Upper lobe of left lung (tissue), 4 donors: ENCODE measurements at regions not wholly inside any gene's neighbourhood (a gene's known extent, or its start where the extent isn't known, plus 50 kb on each side); places are given as distances from the start of the nearest gene placed in this dataset.

Experiments used
- CTCF ChIP-seq, 6 experiments: fragments of 450-650 bp in 4 of 6; fragments of 200-600 bp in 2 of 6; sonication (generic) in 2 of 6; IDR thresholded peaks; one replicate each; pipeline ENCODE4 v1.5.1; 2016 to 2019; ENCODE audit warnings: antibody characterized with exemption in 6 of 6
- EP300 ChIP-seq, 4 donors: sonication (generic); formaldehyde crosslinking; IDR thresholded peaks; one replicate each; pipeline ENCODE4 v1.5.1; 2017; ENCODE audit warnings: antibody characterized with exemption in 4 of 4, control low read depth in 2 of 4
- POLR2AphosphoS5 ChIP-seq, 2 donors: sonication (generic); formaldehyde crosslinking; IDR thresholded peaks; one replicate each; pipeline ENCODE4 v1.5.1; 2017; ENCODE audit warnings: antibody characterized with exemption in 2 of 2

GRCh38 chr11:42296910-42297309, 837.5 kb upstream of the LRRC4C start:
- TF ChIP-seq CTCF (IDR thresholded peaks at IDR 0.05) (no peak), POLR2AphosphoS5 (IDR thresholded peaks at IDR 0.05) (no peak), EP300 (IDR thresholded peaks at IDR 0.05) (no peak)
